GM18861 (cell line): ENCODE measurements at regions not wholly inside any gene's neighbourhood (a gene's known extent, or its start where the extent isn't known, plus 50 kb on each side); places are given as distances from the start of the nearest gene placed in this dataset.

Source experiments
- ATAC-seq: cut with Tn5 transposase; IDR thresholded peaks from one replicate; pipeline ENCODE4 v1.9.1; 2021; ENCODE audit not compliant: unreplicated experiment

DNA sequence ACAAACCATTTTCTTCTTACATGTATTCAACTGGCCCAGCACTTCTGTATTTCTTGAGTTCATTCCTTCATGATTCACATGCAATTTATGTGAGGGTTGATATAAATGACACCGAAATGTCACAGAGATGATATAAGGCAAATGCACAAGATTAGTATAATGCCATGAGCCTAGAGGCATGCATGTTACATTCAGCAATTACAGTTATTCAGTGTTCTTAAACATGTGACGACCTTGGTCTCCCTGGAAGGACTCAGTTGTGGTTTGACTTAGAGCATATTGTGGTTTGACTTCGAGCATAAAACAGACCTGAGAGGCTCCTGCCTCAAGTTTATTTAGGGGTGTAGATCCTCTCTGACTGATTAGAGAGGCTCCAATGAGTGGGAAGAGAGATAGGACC is 752.1 kb upstream of the POM121L12 start:
- no peak for ATAC-seq

DNA sequence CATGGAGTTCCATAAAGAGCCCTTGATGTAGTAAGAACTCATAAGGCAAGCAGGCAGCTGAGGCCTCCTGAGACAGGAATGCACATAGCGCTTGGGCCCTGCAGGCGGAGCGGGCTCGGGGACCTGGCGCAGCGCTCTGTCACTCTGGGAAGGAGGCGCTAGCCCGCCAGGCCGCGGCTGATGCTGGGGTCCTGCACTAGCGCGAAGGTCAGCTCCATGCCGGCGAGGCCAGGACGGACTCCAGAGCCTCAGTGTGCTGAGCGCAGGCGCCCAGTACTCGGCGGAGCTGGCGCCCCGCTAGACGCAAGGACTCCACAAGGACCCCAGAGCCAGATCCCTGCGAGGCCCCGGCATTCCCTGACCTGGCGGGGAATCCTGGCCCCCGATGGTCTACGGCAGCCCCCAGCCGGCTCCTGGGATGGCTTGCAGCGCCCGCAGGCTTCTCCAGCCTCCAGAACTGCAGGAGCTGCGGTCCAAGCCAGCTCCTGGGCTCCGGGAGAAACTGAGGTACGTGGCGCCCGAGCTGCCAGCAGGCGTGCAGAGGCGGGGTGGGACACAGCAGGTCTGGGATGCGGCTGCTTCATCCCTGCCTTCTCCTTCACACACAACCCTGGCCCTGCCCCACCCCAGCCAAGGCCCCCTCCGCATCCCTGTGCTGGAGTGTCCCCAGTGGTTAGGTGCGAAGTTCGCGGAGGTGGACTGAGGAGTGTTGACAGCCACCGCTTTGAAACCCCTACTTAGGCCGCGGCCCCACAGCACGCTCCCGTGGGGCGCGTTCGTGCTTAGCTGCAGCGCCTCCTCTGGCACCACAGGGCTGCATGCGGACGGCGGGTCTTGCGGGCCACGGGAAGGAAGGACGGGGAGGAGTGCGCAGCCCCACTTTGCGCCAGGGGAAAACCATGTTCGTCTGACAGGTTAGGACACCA is 761.5 kb upstream of the POM121L12 start:
- no peak for ATAC-seq

DNA sequence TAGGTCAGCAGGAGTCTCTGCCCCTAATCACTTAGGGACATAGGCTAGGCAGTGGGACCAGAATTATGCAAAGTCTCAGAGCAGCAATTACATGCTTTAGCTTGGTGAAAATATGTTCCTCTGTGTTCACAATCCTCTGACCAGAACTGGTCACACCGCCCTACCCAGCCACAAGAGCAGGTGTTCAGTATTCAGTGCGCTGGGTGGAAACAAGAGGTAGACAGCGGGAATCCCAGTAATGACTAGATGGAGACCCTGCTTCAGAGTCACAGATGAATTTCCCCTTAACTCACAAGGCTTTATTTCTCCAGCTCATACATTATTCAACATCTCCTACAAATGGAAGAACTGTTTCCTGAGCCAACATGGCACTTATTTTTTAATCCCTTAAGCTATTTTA is 763.7 kb upstream of the POM121L12 start:
- no peak for ATAC-seq

DNA sequence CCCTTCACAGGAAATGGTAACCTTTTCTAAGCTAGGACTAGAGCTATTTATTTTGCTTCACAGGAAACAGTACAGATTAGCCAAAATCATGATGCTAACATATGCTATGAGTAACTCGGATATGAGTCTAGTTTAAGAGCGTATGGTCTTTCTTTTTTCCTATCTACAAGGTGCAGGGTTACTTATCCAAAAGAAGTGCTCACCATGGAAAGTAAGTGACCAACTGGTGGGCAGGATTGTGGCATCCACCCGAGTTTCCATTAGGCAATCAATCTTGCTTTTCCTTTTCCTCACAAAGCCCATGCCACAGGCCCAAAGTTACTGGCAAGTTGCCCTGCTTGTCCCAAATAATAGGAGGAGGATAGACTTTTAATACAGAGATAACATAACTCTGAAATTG is 765.1 kb upstream of the POM121L12 start:
- ATAC-seq, result no peak

DNA sequence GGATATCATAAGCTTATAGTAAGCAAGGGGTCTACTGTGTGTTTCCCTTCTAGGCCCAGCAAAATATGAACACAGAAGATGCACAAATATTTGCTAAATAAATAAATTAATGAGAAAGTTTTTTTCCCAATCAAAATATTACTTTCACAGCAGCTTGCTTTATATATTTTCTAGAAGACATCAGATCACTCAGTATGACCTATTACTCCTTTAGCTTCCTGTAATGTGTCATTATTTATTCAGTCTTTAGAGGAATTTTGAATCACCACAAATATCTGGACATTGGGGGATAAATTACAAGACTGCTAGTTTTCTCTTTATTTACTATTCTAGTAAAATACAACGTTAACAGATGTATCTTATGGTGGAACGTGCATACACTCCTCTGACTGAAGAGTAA is 765.8 kb upstream of the POM121L12 start:
- ATAC-seq, result no peak

DNA sequence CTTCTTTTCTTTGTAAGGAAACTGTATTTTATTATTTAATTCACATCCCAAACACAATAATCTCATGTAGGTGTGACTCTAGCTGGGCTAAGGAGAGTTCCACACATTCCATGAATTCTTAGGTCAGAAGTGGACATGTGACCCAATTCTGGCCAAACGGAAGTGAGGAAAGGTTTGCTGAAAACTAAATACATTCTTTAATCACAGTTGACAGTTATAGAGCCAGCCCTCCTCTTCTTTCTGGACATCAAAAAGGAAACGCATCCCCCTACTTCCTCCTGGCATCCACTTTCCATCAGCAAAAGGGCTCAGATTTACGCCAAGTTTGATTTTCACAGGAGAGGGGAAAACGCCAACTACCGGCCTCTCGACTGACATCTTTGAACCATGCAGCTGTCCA is 774.4 kb upstream of the POM121L12 start:
- no peak for ATAC-seq

DNA sequence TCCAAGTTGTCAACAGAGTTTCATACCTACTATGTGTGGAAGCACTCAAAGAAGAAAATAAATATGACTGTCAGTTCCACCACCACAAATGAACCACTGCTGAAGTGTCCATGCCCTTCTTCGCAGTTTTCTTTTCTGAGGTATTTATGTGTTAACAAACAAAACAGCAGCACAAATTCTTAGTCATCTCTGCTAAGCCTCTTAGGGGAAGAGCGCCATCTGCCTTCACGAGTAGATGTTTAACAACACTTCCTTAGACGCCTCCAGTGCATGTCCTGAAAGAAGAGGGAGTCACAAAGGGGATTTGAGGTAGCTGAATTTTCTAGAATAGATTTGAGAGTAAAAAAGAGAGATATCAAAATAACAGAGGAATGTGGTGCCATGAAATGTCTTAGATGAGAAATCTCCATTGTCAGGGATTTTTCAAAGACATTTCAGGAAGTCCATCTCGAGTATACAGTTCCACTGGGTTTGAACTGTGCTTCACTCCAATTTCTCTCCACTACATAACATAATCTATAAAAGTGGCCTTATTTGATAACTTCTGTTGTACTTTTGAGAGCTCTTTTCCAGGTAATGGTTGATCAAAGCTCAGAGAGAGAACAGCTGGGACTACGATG is 775.3 kb upstream of the POM121L12 start:
- ATAC-seq, result no peak

DNA sequence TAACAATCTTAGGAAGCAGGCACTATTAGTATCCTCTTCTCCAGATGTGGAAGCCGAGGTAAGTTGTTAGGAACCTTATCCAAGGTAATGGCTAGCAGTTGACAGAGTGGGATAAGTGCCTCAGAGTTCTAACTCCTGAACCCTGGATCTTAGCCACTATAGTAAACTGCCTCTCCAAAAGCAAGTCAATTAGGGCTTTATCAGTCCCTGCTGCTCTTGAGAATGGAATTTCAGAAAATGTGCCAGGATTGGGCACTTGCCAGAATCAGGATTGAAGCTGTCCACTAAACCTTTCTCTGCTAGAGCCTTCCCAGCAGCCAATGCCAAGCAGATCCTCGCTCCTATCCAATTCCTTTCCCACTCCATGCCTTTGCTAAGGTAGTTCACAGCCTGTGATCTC is 777.5 kb upstream of the POM121L12 start:
- ATAC-seq, result no peak

DNA sequence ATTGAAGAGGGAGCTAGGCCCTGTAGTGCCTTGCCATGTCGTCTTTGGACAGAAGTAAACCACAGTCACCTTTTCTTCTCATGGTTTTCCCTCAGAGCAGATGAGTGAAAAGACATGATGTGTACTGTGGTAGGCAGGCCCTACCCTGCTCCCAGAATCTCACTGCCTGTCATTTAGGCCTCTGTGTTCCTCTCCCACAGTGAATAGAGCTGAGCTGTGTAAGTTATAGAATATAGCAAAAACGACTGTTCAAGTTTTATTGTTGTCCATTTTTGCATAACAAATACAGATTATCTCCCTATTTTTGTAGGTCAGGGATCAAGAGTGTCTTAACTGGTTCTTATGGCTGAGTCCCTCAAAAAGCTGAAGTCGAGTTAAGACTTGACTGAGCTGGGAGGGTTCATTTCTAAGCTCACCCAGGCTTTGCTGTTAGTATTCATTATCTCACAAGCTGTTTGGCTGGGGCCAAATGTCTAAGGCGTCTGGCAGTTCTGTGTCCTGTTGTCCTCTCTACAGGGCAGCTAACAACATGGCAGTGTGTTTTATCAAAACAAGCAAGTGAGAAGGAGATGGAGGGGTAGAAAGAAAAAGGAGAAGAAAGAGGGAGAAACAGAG is 780.9 kb upstream of the POM121L12 start:
- ATAC-seq, result no peak

DNA sequence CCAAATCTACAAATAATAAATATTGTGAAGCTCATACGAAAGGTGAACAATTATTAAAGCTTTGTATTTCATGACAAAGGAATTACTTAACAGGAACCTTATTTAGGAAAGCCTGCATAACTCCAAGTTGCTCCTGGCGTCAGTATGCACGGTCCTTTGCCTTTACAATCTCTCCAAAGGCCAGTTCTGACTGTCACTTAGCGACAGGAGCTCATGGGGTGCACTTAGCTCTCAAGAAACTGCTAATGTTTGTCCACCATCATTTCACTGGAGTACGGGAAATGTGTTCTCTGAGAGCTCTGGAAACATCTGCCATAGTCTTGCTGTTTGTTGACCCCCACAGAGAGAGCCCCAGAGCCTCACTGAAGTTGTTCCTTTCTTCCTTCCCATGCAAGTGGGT is 781.5 kb upstream of the POM121L12 start:
- no peak for ATAC-seq

DNA sequence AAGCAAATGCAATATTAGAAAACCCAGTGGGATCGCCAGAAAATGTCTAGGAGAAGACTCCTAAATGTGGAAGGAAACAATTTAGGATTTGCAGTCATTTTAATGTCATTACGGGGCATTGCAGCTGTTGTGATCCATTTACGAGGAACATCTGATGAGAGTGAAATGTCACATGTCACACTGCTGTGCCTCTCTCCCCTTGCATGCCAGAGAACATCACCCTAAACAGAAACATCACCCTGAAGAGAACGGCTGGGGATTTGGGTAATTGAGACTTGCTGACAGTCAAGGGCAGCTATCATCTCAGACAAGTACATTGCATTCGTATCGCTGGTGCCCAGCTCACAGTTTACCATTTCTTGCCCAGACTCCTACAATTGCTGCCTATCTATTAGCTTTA is 785.7 kb upstream of the POM121L12 start:
- ATAC-seq, result no peak

DNA sequence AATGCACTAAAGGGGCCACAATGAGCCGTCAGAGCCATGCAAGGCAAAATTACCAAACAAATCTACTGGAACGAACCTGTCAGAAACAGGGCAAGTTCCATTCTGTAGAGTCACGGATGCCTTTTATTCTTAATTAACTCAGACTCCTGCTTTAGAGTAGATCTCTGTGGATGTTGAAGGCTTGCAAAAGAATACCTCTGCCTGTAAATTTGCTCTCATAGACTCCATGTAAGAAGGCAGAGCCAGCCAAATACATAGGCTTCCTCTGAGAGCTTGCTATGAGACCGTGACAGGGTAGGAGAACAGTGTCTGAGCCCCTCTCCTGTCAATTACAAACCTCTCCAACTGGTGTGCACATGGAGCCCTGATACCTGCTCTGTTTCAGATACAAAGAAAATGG is 787.9 kb upstream of the POM121L12 start:
- ATAC-seq, result no peak

DNA sequence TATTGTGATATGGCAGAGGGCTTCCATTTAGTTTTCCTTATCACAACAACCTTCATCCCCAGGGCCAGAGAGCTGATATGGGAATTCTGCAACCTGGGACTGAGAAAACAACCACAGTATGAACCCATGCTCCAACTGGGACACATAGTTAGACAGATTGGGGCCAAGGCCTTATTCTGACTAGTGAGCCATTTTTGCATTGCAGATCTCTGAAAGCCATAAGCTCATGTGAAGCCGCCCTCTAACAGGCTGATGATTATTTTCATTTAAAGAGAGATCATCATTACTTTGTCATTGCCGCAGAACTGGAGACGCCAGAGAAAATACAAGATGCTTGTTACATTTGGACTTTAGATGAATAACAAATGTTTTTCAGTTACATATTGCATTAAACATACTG is 791.7 kb upstream of the POM121L12 start:
- ATAC-seq, result no peak

DNA sequence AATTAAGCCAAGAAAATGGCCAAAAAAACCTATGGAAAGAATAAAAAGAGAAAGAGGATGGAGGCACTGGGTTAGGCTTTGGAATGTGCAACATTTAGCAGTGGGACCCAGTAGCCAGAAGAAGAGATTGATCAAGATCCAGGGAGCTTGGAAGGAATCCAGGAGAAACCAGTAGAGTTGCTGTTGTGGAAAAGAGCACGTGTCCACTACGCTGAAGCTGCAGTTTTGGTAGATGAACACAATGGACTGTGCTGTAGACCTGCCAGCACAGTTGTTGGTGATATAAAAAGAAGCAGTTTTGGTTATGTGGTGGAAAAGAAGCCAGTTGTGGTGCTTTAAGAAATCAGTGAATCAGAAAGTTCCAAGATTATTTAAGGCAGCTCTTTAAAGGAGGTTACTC is 802.2 kb upstream of the POM121L12 start:
- no peak for ATAC-seq

DNA sequence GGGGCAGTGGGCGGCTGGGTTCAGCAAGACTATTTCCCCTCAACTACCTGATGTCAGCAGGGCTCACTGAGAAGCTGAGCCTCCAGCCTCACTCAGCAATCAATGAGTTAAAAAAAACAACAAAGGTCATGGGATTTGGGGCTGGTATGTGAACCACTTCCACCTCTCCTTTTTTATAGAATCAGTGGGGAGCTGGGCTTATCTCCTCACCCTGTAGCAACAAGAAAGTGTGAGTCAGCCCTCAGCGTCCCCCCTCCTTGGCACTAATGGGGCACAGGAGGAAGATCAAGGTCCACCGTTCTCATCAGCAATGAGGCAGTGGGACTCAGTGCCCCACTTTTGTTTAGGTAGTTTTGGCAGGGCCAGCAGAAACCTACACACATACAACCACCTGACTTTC is 823.5 kb upstream of the POM121L12 start:
- no peak for ATAC-seq

DNA sequence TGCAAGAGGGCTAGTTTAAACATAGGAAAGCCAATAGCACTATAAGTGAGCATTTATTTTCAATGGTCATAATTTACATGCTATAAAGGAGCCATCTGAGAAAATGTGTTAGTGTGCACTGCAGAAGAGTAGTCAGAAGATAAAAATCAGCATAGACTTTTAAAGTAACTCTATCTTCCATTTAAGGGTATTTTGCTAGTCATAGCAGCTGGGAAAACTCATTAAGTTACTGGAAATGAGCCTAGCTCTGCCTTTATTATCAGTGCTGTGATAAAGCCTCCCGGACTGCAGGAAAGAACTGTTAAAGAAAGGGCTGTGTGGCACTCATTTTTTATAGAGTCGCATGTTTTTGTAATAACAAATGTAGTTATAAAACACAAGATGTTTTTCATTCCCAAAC is 825.8 kb upstream of the POM121L12 start:
- no peak for ATAC-seq

DNA sequence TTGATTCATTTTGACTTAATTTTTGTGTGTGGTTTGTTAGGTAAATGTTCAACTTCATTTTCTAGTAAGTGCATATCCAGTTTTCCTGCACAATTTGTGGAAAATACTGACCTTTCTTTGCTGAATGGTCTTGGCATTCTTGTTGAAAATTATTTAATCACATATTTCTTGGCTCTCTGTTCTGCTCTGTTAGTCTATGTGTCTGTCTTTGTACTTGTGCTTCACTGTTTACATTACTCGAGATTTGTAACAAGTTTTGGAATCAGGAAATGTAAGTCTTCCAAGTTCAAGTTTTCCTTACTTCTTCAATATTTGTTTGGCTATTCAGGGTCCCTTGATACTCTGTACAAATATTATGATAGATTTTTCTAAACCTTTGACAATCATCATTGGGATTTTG is 838.2 kb upstream of the POM121L12 start:
- no peak for ATAC-seq

DNA sequence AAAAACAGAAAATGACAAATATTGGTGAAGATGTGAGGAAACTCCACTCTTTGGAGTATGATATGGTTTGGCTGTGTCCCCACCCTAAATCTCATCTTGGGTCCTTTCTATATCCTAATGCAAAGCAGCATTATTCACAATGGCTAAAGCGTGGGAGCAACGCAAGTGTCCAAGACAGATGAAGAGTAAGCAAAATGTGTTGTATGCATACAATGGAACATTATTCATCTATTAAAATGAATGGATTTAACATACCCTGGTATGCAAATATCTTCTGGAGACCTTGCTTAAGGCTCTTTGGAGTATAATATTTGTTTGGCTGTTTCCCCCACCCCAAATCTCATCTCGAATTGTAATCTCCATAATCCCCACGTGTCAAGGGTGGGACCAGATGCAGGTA is 839.8 kb upstream of the POM121L12 start:
- no peak for ATAC-seq

DNA sequence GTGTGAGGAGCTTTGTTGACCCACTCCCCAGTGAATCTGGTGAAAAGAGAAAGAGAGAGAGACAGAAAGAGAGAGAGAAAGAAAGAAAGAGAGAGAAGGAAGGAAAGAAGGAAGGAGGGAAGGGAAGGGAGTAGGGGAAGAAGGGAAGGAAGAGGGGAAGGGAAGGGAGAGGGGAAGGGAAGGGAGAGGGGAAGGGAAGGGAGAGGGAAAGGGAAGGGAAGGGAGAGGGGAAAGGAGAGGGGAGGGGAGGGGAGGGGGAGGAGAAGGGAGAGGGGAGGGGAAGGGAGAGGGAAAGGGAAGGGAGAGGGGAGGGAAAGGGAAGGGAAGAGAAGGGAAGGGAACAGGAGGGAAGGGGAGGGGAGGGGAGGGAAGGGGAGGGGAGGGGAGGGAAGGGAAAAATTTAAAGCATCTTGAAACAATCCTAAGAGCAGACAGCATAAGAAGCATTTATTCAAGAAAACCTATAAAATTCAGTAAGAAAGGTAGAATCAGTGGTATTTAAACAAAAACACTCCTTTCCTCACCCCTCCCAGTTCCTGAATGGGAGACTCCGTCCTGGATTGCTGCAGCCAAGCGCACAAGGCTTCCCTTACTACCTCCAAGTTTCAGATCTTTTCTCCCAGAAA is 846.2 kb upstream of the POM121L12 start:
- ATAC-seq, result no peak

DNA sequence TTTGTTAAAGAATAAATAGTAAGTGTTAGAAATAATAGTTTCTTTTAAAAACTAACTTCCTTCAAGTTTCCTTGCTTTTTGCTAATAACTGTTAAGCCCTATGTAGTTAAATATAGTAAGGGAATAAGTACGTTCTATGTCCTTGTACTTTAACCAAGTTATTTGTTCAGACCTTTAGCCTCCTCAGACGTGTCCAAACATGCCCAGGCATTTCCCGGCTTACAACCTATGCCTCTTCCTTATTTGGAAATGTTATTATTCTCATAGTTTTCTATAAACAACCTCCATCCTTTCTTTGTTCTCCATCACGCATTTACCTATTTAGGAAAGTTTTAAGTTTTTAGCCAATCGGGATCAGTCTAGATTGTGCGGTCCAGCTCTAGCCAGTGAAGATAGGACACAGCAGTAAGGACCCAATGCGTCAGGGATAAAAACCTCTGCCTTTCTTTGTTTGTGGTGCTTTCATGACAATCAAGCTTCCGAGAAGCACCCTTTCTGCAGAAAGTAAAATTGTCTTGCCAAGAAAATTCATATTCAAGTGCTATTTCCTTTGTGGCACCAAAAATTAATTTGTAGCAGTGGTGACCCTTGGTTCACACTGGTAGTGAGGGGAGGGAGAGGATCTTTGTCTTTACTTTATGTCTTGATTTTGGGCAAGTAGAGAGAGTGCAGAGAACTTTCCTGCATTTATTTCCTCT is 851.3 kb upstream of the POM121L12 start:
- no peak for ATAC-seq

DNA sequence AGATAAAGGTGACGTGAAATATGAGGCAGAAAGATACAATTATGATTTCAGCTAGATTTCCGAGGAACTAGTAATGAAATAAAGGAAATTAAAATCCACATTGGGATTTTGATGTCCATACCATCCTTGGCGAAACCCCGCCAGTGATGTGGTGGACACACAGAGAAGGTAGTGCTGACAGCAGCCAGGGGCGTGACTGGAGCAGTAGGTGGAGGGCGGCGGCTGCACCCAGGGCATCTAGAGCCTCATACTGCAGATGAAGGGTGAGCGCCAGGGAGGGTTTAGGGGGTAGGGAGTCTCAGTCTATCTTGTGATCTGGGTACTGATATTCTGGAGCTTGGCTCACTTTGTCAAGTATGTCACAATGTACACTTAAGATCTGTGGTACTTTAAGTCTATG is 855.5 kb upstream of the POM121L12 start:
- ATAC-seq, result no peak
